ENCODE measurements at regions not wholly inside any gene's neighbourhood (a gene's known extent, or its start where the extent isn't known, plus 50 kb on each side); places are given as distances from the start of the nearest gene placed in this dataset.

- DNase-seq (ENCODE audit: insufficient read length, low spot score, missing footprints), result no peak
- Histone ChIP-seq H3K36me3 (ENCODE audit: insufficient read depth, low read length) (no peaks in the 10 kb centered on the region), H3K79me2 (ENCODE audit: insufficient read depth, low read length) (no peaks in the 10 kb centered on the region), H3K4me2 (ENCODE audit: insufficient read depth, low read length) (no peak overlapping the region), H4K20me1 (ENCODE audit: insufficient read depth, low read length) (no peaks in the 10 kb centered on the region), H3K9me3 (ENCODE audit: low read depth, low read length) (no peaks in the 10 kb centered on the region), H3K27ac (ENCODE audit: low read depth, low read length) (no peak overlapping the region), H3K4me1 (ENCODE audit: insufficient read depth, low read length) (no peaks in the 10 kb centered on the region), H3K27me3 (ENCODE audit: insufficient read depth, low read length) (no peaks in the 10 kb centered on the region), H3K4me3 (ENCODE audit: insufficient read depth, low read length) (no peak overlapping the region), H2AFZ (ENCODE audit: low read length) (no peak overlapping the region)
- TF ChIP-seq CTCF (IDR thresholded peaks at IDR 0.05; ENCODE audit: extremely low read depth, low read depth, low read length), result no peak
Measured at GRCh38 chr12:118611770-118612169, 235.4 kb downstream of the SUDS3 start.

- Histone ChIP-seq H3K4me1 (ENCODE audit: insufficient read depth, low read length) (no peaks in the 10 kb centered on the region), H3K27me3 (ENCODE audit: insufficient read depth, low read length) (no peaks in the 10 kb centered on the region), H4K20me1 (ENCODE audit: insufficient read depth, low read length) (no peaks in the 10 kb centered on the region), H3K27ac (ENCODE audit: low read depth, low read length) (no peak overlapping the region), H3K4me2 (ENCODE audit: insufficient read depth, low read length) (no peak overlapping the region), H2AFZ (ENCODE audit: low read length) (no peak overlapping the region), H3K79me2 (ENCODE audit: insufficient read depth, low read length) (no peaks in the 10 kb centered on the region), H3K4me3 (ENCODE audit: insufficient read depth, low read length) (no peak overlapping the region), H3K36me3 (ENCODE audit: insufficient read depth, low read length) (no peaks in the 10 kb centered on the region), H3K9me3 (ENCODE audit: low read depth, low read length) (no peaks in the 10 kb centered on the region)
- DNase-seq (ENCODE audit: insufficient read length, low spot score, missing footprints), result no peak
- no peak for TF ChIP-seq CTCF (IDR thresholded peaks at IDR 0.05; ENCODE audit: extremely low read depth, low read depth, low read length)
Measured at GRCh38 chr12:118617611-118618450, 241.5 kb downstream of the SUDS3 start.

GRCh38 chr12:118618695-118619094, 242.3 kb downstream of the SUDS3 start:
- Histone ChIP-seq H3K79me2 (ENCODE audit: insufficient read depth, low read length) (no peaks in the 10 kb centered on the region), H3K4me1 (ENCODE audit: insufficient read depth, low read length) (no peaks in the 10 kb centered on the region), H4K20me1 (ENCODE audit: insufficient read depth, low read length) (no peaks in the 10 kb centered on the region), H3K4me2 (ENCODE audit: insufficient read depth, low read length) (no peak overlapping the region), H2AFZ (ENCODE audit: low read length) (no peak overlapping the region), H3K36me3 (ENCODE audit: insufficient read depth, low read length) (no peaks in the 10 kb centered on the region), H3K9me3 (ENCODE audit: low read depth, low read length) (no peaks in the 10 kb centered on the region), H3K27me3 (ENCODE audit: insufficient read depth, low read length) (no peaks in the 10 kb centered on the region), H3K27ac (ENCODE audit: low read depth, low read length) (no peak overlapping the region), H3K4me3 (ENCODE audit: insufficient read depth, low read length) (no peak overlapping the region)
- DNase-seq (ENCODE audit: insufficient read length, low spot score, missing footprints), result no peak
- no peak for TF ChIP-seq CTCF (IDR thresholded peaks at IDR 0.05; ENCODE audit: extremely low read depth, low read depth, low read length)

GRCh38 chr12:118625050-118625675, 248.8 kb downstream of the SUDS3 start:
- H4K20me1 ChIP-seq (ENCODE audit: insufficient read depth, low read length), result no peaks in the 10 kb centered on the region
- no peaks in the 10 kb centered on the region for H3K36me3 ChIP-seq (ENCODE audit: insufficient read depth, low read length)
- H3K9me3 ChIP-seq (ENCODE audit: low read depth, low read length), result no peaks in the 10 kb centered on the region
- H3K4me2 ChIP-seq (ENCODE audit: insufficient read depth, low read length), result no peak overlapping the region
- DNase-seq (ENCODE audit: insufficient read length, low spot score, missing footprints), result no peak
- H3K27me3 ChIP-seq (ENCODE audit: insufficient read depth, low read length), result no peaks in the 10 kb centered on the region
- no peak overlapping the region for H3K27ac ChIP-seq (ENCODE audit: low read depth, low read length)
- H3K4me3 ChIP-seq (ENCODE audit: insufficient read depth, low read length), result no peak overlapping the region
- no peaks in the 10 kb centered on the region for H3K79me2 ChIP-seq (ENCODE audit: insufficient read depth, low read length)
- no peak overlapping the region for H2AFZ ChIP-seq (ENCODE audit: low read length)
- TF ChIP-seq CTCF (IDR thresholded peaks at IDR 0.05; ENCODE audit: extremely low read depth, low read depth, low read length), result no peak
- no peaks in the 10 kb centered on the region for H3K4me1 ChIP-seq (ENCODE audit: insufficient read depth, low read length)
